Posterior cingulate gyrus (tissue), 11 donors: ENCODE measurements at regions not wholly inside any gene's neighbourhood (a gene's known extent, or its start where the extent isn't known, plus 50 kb on each side); places are given as distances from the start of the nearest gene placed in this dataset.
A peak's percentile ranks its signal among the peaks of the same experiment; 100 is the strongest.

ENCODE experiments used
- DNase-seq, 10 donors: peaks; one replicate each; pipeline versions ENCODE4 v3.0.0 to v3.0.0-alpha.2; 2020 to 2021; ENCODE audit warnings: mixed read lengths in 3 of 10
- intact Hi-C: fragments of 100-400 bp; cut with DNase I; formaldehyde crosslinking; loops from one replicate; pipeline ENCODE4 v1.15.1; 2023

DNA sequence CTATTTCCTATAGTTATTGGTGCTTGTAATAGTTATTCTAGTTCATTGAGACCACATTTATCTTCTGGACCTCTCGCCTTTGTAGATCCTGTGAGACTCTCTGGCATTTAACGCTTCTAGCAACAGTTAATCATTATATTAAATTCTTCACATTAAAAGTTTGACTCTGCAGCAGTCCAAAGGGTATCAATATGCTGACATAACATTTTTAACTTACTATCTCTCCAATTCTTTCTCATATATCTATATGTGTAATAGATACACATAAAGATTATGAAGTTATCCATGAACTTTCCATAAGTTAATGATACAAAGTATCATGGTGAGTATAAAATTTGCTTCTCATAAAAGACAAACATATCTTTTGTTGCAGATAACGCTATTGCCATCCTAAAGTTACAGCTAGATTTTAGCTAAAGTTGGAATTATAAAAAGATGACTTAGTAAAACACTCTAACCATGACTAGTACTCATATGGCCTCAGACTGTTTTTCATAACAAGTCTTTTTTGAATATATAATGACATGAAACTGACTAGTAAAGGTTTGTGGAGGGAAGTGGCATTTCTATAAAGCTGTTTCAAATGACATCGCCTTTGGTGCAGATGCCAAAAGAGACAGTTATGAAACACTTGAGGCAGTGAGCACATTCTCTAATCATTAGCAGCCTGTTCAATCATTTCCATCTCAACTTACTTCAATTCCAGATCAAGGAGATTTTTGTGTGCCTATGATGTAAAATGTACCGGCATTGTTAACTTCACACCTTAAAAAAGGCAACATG, 379.3 kb upstream of the CBLB start:
- intact Hi-C loops, result no loop called here
- no peak for DNase-seq

GRCh38 chr3:106249159-106249558, 380.3 kb upstream of the CBLB start:
- intact Hi-C loops, result no loop called here
- no peak for DNase-seq

DNA sequence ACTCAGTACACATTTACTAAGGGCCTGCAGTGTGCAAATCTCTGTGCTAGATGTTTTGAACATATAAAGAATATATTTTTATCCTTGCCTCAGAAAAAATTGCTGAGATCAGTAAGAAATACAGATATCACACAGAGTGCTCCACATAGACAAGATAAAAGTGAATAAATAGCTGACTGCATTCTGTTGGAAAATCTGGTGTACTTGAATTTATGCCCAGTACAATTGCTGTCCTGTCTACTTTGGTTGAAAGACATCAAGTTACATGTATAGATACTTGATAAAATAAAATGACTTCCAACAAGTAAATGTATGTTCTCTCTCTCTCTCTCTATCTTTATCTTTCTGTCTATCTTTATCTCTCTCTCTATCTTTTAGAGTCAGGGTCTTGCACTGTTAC, 381.2 kb upstream of the CBLB start:
- intact Hi-C loops, result no loop called here

DNA sequence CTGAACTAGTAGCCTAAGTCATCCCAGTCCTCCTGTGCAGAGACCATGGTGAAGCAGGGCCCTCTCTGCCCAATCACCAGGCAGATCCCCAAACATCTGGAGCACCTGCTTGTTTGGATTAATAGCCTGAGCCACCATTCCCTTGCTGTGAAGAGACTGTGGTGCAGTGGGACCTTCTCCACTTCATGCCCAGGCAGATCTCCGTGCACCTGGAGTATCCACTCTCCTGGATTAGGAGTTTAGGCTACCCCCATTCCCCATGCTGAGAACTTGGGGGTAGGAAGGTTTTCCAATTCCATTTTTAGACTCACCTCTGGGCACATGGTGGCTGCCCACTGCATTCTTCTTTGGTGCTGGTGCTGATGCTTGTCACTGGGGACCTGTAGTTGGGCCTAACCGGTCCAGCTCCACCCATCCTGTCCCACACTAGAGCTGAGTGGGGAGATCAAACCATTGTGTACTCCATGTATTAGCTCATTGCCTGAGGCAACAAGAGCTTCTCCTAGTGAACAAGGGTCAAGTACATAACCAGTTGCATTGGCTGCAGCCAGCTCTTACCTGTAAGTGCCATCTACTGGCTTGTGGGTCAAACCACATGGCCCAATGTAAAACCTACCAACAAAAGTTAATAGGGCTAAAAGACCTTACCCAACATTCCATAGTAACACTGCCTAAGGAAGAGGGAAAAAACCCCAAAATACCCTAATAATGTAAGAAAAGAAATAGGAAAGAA, 382.5 kb upstream of the CBLB start:
- DNase-seq, result no peak
- intact Hi-C loops, result no loop called here

More for the DNA sequence above, 381.2 kb upstream of the CBLB start:
- no peak for DNase-seq

GRCh38 chr3:106255870-106256248, 387.0 kb upstream of the CBLB start:
- DNase-seq, result peak in 1 of 10 donors; percentile 22
- intact Hi-C loops, result no loop called here

GRCh38 chr3:106256249-106256957, 387.6 kb upstream of the CBLB start:
- DNase-seq, result peak in 1 of 10 donors; percentile 14
- intact Hi-C loops, result no loop called here

DNA sequence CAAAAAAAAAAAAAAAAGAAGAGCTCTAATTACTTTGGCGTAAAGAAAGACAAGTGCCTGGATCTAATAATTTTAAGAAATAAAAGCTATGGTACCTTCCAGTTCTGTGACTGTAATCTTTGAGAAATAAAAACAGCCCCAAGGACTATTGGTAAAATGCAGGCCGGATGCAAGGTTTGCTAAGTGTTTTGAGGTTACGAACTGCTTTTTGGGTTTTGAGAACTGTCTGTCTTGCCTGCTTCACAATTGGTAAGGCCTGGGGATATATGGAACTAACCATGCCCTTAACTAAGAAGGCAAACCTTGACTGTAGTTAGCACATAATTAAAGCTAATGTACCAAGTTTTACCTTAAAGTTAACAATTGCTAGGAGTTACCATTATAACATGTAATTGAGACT, 388.4 kb upstream of the CBLB start:
- DNase-seq, result no peak
- intact Hi-C loops, result no loop called here

- DNase-seq, result no peak
- intact Hi-C loops, result no loop called here
Observed at GRCh38 chr3:106261396-106261795, 392.6 kb upstream of the CBLB start.

GRCh38 chr3:106261915-106262683, 393.3 kb upstream of the CBLB start:
- no peak for DNase-seq
- intact Hi-C loops, result no loop called here

DNA sequence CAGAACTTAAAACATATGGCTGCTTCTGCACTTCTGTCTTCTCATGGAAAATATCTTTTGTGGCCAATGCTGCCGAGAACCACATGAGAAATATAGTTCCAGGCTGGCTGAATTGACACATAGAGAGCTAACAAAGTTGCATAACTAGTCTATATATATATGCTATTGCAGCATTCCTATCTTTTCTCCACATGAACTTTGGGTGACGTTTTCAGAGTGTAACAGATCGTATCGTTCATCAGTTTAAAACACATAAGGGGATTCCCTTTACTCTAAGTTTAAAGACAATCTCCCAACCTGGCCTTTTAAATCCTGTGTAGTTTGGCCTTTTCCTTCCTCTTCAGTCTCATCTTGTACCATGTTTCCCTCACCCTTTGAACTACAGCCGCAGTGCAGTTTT, 394.2 kb upstream of the CBLB start:
- DNase-seq, result no peak
- intact Hi-C loops, result no loop called here

GRCh38 chr3:106263546-106263945, 394.7 kb upstream of the CBLB start:
- no peak for DNase-seq
- intact Hi-C loops, result no loop called here

- no peak for DNase-seq
- intact Hi-C loops, result no loop called here
Observed at GRCh38 chr3:106265704-106266103, 396.9 kb upstream of the CBLB start.

DNA sequence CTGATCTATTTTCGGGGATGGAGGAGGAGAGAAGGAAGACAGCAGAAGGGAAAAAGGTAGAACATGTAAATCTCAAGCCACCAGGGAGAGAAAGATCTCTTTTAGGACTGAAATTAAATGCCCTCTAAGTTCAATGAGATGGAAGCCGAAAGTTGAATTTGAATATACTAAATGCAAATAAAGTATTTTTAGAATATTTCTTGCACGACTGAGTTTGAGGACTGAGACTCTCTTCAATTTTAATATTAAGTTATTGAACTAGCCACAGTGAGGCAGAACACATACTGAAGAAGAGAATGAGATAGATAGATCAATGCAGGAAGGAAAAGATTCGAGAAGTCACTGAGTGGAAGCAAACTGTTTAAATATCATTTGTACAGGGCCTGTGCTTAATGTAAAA, 399.9 kb upstream of the CBLB start:
- DNase-seq, result no peak
- intact Hi-C loops, result no loop called here

DNA sequence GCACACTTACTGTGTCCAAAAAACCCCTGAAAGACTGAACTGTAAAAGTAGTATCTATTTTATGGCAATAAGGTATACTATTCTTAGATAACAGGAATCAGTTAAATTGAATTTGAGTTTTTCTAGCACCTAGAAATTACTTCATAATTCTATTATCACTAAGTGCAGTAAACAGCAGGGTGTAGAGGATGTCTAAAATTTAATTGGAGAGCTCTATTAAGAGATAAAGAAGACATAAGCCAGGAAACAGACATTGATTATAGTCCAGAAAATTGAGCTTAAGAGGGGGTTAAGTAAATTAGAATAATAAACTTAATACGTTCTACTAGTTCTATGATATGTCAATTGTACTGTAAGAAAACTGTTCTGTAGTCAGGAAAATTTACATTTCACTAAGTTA, 403.5 kb upstream of the CBLB start:
- intact Hi-C loops, result no loop called here
- no peak for DNase-seq

GRCh38 chr3:106275592-106275991, 406.8 kb upstream of the CBLB start:
- intact Hi-C loops, result no loop called here

DNA sequence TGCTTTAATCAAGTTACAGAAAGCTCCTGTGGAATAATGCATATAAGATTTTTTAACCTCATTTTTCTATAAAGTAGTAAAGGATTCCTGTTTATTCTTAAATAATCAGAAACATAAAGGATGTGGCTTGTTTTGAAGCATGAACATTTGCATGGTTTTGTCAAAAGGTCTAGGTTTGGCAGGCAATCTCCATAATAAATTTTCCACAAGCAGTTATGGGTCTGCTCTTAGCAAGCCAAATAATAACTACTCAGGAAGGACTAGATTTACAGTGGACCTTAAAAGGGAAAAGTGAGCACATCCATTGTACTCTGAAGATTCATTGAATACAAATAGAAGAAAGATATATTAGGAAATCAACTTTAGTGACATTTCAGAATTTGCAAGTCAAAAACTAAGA, 407.3 kb upstream of the CBLB start:
- intact Hi-C loops, result no loop called here
- DNase-seq, result no peak

More at GRCh38 chr3:106275592-106275991, 406.8 kb upstream of the CBLB start:
- no peak for DNase-seq

- DNase-seq, result no peak
- intact Hi-C loops, result no loop called here
Observed at GRCh38 chr3:106276755-106277612, 408.2 kb upstream of the CBLB start.

- no peak for DNase-seq
- intact Hi-C loops, result no loop called here
Observed at GRCh38 chr3:106277731-106278130, 408.9 kb upstream of the CBLB start.

GRCh38 chr3:106281221-106281620, 412.4 kb upstream of the CBLB start:
- intact Hi-C loops, result no loop called here
- DNase-seq, result no peak

DNA sequence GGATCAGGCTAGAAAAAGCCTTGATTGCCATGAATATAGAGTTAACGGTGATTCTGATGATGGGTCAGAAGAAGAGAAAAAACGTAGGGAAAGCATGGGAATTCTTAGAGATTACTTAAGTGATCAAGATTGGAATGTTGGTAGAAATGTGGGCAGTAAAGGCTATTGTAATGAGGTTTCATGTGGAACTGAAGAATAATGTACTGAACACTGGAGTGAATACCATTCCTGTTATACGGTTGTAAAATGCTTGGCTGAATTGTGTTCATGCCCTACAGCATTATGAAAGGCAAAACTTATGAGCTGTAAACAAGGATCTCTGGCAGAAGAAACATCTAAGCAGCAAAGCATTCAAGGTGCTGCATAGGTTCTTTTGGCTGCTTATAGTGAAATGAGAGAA, 414.1 kb upstream of the CBLB start:
- no peak for DNase-seq
- intact Hi-C loops, result no loop called here
